ENCODE measurements at regions not wholly inside any gene's neighbourhood (a gene's known extent, or its start where the extent isn't known, plus 50 kb on each side); places are given as distances from the start of the nearest gene placed in this dataset.

DNA sequence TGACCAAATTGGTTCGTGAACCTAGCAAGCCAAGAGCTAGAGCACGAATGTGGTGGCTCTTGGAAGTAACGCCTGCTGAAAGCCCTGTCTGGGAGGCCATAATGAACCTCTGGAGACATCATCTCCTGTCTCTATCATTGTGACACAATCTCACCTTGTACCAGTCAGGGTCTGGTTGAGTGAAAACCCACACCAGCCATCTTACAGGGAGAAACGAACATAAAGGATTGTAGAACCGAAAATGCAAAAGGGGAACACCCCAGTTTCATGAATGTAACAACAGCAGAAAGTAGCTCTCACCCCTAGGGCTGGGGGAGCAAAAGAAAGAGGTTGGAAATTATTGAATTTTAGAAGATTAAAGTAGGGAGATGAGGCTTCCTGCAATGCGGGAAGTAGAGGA lies 50.9 kb upstream of the TAB2 start:
- no peak for TF ChIP-seq EZH2 (IDR thresholded peaks at IDR 0.05; ENCODE audit: borderline replicate concordance)
- TF ChIP-seq, protein P1, sequence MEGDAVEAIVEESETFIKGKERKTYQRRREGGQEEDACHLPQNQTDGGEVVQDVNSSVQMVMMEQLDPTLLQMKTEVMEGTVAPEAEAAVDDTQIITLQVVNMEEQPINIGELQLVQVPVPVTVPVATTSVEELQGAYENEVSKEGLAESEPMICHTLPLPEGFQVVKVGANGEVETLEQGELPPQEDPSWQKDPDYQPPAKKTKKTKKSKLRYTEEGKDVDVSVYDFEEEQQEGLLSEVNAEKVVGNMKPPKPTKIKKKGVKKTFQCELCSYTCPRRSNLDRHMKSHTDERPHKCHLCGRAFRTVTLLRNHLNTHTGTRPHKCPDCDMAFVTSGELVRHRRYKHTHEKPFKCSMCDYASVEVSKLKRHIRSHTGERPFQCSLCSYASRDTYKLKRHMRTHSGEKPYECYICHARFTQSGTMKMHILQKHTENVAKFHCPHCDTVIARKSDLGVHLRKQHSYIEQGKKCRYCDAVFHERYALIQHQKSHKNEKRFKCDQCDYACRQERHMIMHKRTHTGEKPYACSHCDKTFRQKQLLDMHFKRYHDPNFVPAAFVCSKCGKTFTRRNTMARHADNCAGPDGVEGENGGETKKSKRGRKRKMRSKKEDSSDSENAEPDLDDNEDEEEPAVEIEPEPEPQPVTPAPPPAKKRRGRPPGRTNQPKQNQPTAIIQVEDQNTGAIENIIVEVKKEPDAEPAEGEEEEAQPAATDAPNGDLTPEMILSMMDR (IDR thresholded peaks at IDR 0.05; ENCODE audit: poor library complexity) = no peak

Data from hepatocyte (in vitro differentiated cells).